Caco-2 (cell line): ENCODE measurements at regions not wholly inside any gene's neighbourhood (a gene's known extent, or its start where the extent isn't known, plus 50 kb on each side); places are given as distances from the start of the nearest gene placed in this dataset.
"Not testable (repeated sequence)": the region's sequence is repeated elsewhere in the genome, so short reads cannot be mapped to it uniquely, and the experiment has no call there.

ENCODE experiments used
- BruUV-seq: library from RNA; stranded (reverse); fragments of 400-500 nt; replicated peaks from 2 replicates; lab custom pipeline; 2021; lab: Mats Ljungman, UMichigan
- CTCF ChIA-PET: fragments of 300-600 bp; sonication (Branson Sonifier 250); formaldehyde crosslinking; loops from one replicate; lab custom pipeline; 2022; ENCODE audit warnings: antibody characterized with exemption; lab: Charles Lee
- POLR2A ChIA-PET: fragments of 300-600 bp; sonication (Branson Sonifier 250); formaldehyde crosslinking; loops from one replicate; lab custom pipeline; 2022; ENCODE audit warnings: antibody characterized with exemption; lab: Charles Lee
- DNase-seq, 2 experiments: peaks; one replicate each; pipeline versions ENCODE4 v3.0.0 to v3.0.0-alpha.2; 2020 to 2022
- H3K27me3 ChIP-seq: replicated peaks from 2 replicates; pipeline ENCODE4 v1.6.0; 2011; ENCODE audit warnings: low read length; ENCODE audit not compliant: control insufficient read depth, insufficient read depth
- H3K36me3 ChIP-seq: 2 replicates; pipeline ENCODE4 v1.5.1; 2011; ENCODE audit warnings: low read length; ENCODE audit not compliant: control insufficient read depth, insufficient read depth
- H3K4me1 ChIP-seq: fragments of 250-450 bp; sonication (Bioruptor Pico); 2 replicates; pipeline ENCODE4 v1.5.1; 2020; ENCODE audit warnings: mild to moderate bottlenecking
- H3K4me3 ChIP-seq: 2 replicates; pipeline ENCODE4 v1.5.1; 2011; ENCODE audit warnings: low read depth, mild to moderate bottlenecking, control low read depth, low read length
- H3K9me3 ChIP-seq: fragments of 250-450 bp; sonication (Bioruptor Pico); 2 replicates; pipeline ENCODE4 v1.5.1; 2020; ENCODE audit warnings: mild to moderate bottlenecking, moderate library complexity
- H3K27ac Mint-ChIP-seq: one replicate; pipeline ENCODE4 v1.8.0; 2022; ENCODE audit warnings: mixed read lengths; ENCODE audit not compliant: unreplicated experiment
- H3K27me3 Mint-ChIP-seq: one replicate; pipeline ENCODE4 v1.8.0; 2022; ENCODE audit warnings: mixed read lengths; ENCODE audit not compliant: insufficient read depth, unreplicated experiment
- H3K36me3 Mint-ChIP-seq: one replicate; pipeline ENCODE4 v1.8.0; 2022; ENCODE audit warnings: mild to moderate bottlenecking, mixed read lengths; ENCODE audit not compliant: insufficient read depth, unreplicated experiment
- H3K4me1 Mint-ChIP-seq: one replicate; pipeline ENCODE4 v1.8.0; 2022; ENCODE audit warnings: low read depth, mixed read lengths; ENCODE audit not compliant: unreplicated experiment
- H3K4me3 Mint-ChIP-seq: one replicate; pipeline ENCODE4 v1.8.0; 2022; ENCODE audit warnings: mild to moderate bottlenecking, moderate library complexity, mixed read lengths; ENCODE audit not compliant: unreplicated experiment
- H3K9me3 Mint-ChIP-seq: one replicate; pipeline ENCODE4 v1.8.0; 2022; ENCODE audit warnings: mixed read lengths; ENCODE audit not compliant: unreplicated experiment
- intact Hi-C: fragments of 100-400 bp; cut with micrococcal nuclease; formaldehyde crosslinking; loops from one replicate; pipeline ENCODE4 v1.10.0; 2022; ENCODE audit not compliant: unreplicated experiment
- TF ChIP-seq, protein P1 (sequence below), 2 experiments: fragments of 200-600 bp in 1 of 2; IDR thresholded peaks; 1 replicate in 1 of 2; 2 replicates in 1 of 2; pipeline versions ENCODE4 v1.5.1 to v1.8.0; 2011 to 2022; ENCODE audit warnings: antibody characterized with exemption in 1 of 2, control low read depth in 1 of 2, inconsistent platforms in 1 of 2, low read depth in 1 of 2, low read length in 1 of 2, mild to moderate bottlenecking in 1 of 2, moderate library complexity in 1 of 2; ENCODE audit not compliant: insufficient read depth in 1 of 2, severe bottlenecking in 1 of 2, unreplicated experiment in 1 of 2

DNA sequence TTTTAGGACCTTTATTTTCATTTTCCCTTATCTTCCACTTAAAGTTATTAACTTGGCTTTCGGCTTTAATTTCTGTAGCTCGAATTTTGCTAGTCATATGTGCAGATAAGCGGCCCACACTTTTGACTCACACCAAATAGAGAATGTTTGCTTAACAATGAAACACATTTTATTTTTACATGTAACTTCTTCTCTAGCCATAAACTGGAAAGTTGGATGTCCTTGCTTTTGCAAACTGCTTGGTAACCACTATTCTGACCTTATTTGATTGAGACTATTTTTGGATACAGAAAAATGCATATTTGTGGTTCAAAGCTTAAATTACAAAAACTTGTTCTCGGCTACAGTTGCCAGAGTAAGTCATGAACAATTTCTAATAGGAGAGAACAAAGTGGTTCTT, 600.0 kb downstream of the KCTD12 start:
- ChIA-PET CTCF (no interaction called here), POLR2A (no interaction called here)
- H3K27me3 Mint-ChIP-seq, result no peaks in the 10 kb centered on the region
- Histone ChIP-seq H3K27me3 (no peaks in the 10 kb centered on the region), H3K4me1 (no peaks in the 10 kb centered on the region), H3K36me3 (no peaks in the 10 kb centered on the region), H3K4me3 (no peak overlapping the region), H3K9me3 (no peaks in the 10 kb centered on the region)
- peaks cover 19% of the 10 kb centered on the region for H3K9me3 Mint-ChIP-seq
- intact Hi-C loops, result no loop called here
- BruUV-seq, result no TSS peak
- DNase-seq, result no peak
- H3K27ac Mint-ChIP-seq, result no peak overlapping the region
- no peak overlapping the region for H3K4me3 Mint-ChIP-seq
- H3K36me3 Mint-ChIP-seq, result no peaks in the 10 kb centered on the region
- TF ChIP-seq, protein P1, sequence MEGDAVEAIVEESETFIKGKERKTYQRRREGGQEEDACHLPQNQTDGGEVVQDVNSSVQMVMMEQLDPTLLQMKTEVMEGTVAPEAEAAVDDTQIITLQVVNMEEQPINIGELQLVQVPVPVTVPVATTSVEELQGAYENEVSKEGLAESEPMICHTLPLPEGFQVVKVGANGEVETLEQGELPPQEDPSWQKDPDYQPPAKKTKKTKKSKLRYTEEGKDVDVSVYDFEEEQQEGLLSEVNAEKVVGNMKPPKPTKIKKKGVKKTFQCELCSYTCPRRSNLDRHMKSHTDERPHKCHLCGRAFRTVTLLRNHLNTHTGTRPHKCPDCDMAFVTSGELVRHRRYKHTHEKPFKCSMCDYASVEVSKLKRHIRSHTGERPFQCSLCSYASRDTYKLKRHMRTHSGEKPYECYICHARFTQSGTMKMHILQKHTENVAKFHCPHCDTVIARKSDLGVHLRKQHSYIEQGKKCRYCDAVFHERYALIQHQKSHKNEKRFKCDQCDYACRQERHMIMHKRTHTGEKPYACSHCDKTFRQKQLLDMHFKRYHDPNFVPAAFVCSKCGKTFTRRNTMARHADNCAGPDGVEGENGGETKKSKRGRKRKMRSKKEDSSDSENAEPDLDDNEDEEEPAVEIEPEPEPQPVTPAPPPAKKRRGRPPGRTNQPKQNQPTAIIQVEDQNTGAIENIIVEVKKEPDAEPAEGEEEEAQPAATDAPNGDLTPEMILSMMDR (IDR thresholded peaks at IDR 0.05; ENCODE audit: insufficient read depth in 1 of 2, low read depth in 1 of 2, low read length in 1 of 2, severe bottlenecking in 1 of 2, unreplicated experiment in 1 of 2), result no peak
- H3K4me1 Mint-ChIP-seq, result no peaks in the 10 kb centered on the region

DNA sequence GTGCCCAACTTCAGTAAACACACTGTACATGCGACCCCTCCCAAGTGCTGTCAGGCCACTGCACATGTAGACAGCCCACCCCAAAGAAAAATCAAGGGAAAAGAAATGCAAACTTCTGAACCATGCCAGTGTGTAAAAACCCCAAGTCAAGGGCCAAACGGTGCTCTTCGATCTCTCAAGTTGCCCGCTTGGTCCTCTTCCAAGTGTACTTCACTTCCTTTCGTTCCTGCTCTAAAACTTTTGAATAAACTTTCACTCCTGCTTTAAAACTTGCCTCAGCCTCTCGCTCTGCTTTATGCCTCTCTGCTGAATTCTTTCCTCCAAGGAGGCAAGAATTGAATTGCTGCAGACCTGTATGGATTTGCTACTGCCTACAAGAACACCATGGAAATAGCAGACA, 600.7 kb downstream of the KCTD12 start:
- no peak overlapping the region for H3K4me3 Mint-ChIP-seq
- intact Hi-C loops, result no loop called here
- peaks cover 19% of the 10 kb centered on the region for H3K9me3 Mint-ChIP-seq
- H3K27ac Mint-ChIP-seq, result no peak overlapping the region
- no peaks in the 10 kb centered on the region for H3K4me1 Mint-ChIP-seq
- H3K36me3 Mint-ChIP-seq, result no peaks in the 10 kb centered on the region
- POLR2A ChIA-PET, result no interaction called here
- no peaks in the 10 kb centered on the region for H3K27me3 Mint-ChIP-seq
- Histone ChIP-seq H3K4me3 (no peak overlapping the region), H3K36me3 (no peaks in the 10 kb centered on the region), H3K9me3 (no peaks in the 10 kb centered on the region), H3K27me3 (no peaks in the 10 kb centered on the region), H3K4me1 (no peaks in the 10 kb centered on the region)
- CTCF ChIA-PET, result no interaction called here
- DNase-seq, result no peak
- no TSS peak for BruUV-seq
- TF ChIP-seq, protein P1 (IDR thresholded peaks at IDR 0.05; ENCODE audit: insufficient read depth in 1 of 2, low read depth in 1 of 2, low read length in 1 of 2, severe bottlenecking in 1 of 2, unreplicated experiment in 1 of 2), result no peak

DNA sequence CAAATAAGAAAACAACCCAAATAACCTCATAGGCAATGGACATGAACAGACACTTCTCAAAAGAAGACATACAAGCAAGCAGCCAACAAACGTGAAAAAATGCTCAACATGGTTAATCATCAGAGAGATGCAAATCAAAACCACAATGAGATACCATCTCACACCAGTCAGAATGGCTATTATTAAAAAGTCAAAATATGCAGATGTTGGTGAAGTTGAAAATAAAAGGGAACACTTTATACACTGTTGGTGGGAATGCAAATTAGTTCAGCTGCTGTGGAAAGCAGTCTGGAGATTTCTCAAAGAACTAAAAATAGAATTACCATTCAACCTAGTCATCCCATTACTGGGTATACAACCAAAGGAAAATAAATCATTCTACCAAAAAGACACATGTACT, 606.4 kb downstream of the KCTD12 start:
- DNase-seq, H3K27me3 ChIP-seq, H3K4me1 ChIP-seq, H3K36me3 ChIP-seq, CTCF ChIA-PET, H3K4me3 ChIP-seq, intact Hi-C loops, H3K36me3 Mint-ChIP-seq, H3K9me3 Mint-ChIP-seq, BruUV-seq, H3K27me3 Mint-ChIP-seq, H3K9me3 ChIP-seq, H3K4me3 Mint-ChIP-seq, H3K27ac Mint-ChIP-seq, POLR2A ChIA-PET, H3K4me1 Mint-ChIP-seq: not testable (repeated sequence)

DNA sequence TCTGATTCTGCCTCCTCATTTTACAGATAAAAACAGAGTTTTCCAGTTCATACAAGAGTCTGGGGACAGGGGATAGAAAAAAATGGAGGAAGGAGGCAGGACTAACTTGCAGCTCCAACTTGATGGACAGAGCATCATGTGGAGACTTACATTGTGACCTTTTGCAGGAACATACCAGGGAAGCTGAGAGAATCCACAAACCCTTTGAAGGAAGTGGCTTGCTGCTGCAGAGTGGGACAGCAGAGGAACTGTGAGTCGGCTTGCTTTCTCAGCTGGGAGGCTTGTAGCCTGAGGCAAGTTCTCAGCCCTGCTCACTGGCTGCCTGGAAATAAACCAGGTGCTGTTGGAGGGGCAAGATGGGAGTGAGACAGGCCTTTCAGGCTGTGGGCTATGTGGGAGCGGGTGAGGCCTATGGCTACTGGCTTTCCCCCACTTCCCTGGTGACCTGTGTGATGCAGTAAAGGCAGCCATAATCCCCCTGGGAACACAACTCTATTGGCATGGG, 614.4 kb downstream of the KCTD12 start:
- Mint-ChIP-seq H3K27me3 (no peaks in the 10 kb centered on the region), H3K9me3 (no peaks in the 10 kb centered on the region), H3K4me1 (no peaks in the 10 kb centered on the region), H3K4me3 (no peak overlapping the region), H3K27ac (no peak overlapping the region), H3K36me3 (no peaks in the 10 kb centered on the region)
- intact Hi-C loops, result no loop called here
- no peaks in the 10 kb centered on the region for H3K4me1 ChIP-seq
- no peaks in the 10 kb centered on the region for H3K9me3 ChIP-seq
- no peaks in the 10 kb centered on the region for H3K27me3 ChIP-seq
- no TSS peak for BruUV-seq
- no peaks in the 10 kb centered on the region for H3K36me3 ChIP-seq
- ChIA-PET POLR2A (no interaction called here), CTCF (no interaction called here)
- DNase-seq, result no peak
- TF ChIP-seq, protein P1 (IDR thresholded peaks at IDR 0.05; ENCODE audit: insufficient read depth in 1 of 2, low read depth in 1 of 2, low read length in 1 of 2, severe bottlenecking in 1 of 2, unreplicated experiment in 1 of 2), result no peak
- H3K4me3 ChIP-seq, result no peak overlapping the region

DNA sequence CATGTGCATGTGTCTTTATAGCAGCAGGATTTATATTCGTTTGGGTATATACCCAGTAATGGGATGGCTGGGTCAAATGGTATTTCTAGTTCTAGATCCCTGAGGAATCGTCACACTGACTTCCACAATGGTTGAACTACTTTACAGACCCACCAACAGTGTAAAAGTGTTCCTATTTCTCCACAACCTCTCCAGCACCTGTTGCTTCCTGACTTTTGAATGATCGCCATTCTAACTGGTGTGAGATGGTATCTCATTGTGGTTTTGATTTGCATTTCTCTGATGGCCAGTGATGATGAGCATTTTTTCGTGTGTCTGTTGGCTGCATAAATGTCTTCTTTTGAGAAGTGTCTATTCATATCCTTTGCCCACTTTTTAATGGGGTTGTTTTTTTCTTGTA, 617.9 kb downstream of the KCTD12 start:
- POLR2A ChIA-PET, BruUV-seq, H3K9me3 ChIP-seq, H3K9me3 Mint-ChIP-seq, H3K4me3 Mint-ChIP-seq, H3K4me1 Mint-ChIP-seq, H3K4me1 ChIP-seq, DNase-seq, H3K27me3 Mint-ChIP-seq, H3K4me3 ChIP-seq, H3K27me3 ChIP-seq, CTCF ChIA-PET, H3K36me3 Mint-ChIP-seq, intact Hi-C loops, H3K36me3 ChIP-seq, H3K27ac Mint-ChIP-seq: not testable (repeated sequence)
